ENCODE measurements at regions not wholly inside any gene's neighbourhood (a gene's known extent, or its start where the extent isn't known, plus 50 kb on each side); places are given as distances from the start of the nearest gene placed in this dataset.

- Histone ChIP-seq H3K9me3 (no peaks in the 10 kb centered on the region), H3K4me3 (no peak overlapping the region), H3K27me3 (peaks cover 0 to 34% (median 0%) of the 10 kb centered on the region in 3 donors), H3K4me1 (no peaks in the 10 kb centered on the region), H3K27ac (no peak overlapping the region), H3K36me3 (no peaks in the 10 kb centered on the region)
- TF ChIP-seq EP300 (IDR thresholded peaks at IDR 0.05) = no peak
- no peak for TF ChIP-seq POLR2AphosphoS5 (IDR thresholded peaks at IDR 0.05)
- no peak for TF ChIP-seq CTCF (IDR thresholded peaks at IDR 0.05)
- TF ChIP-seq POLR2A (IDR thresholded peaks at IDR 0.05) = no peak
- WGBS, 5 donors = 28 to 51% (median 43%) methylated on average over 1 of the region's 1 CpG
- no peak for DNase-seq
- intact Hi-C loops (cut with DNase I; ENCODE audit: low total_unique reads) = no loop called here
Measured at GRCh38 chr20:51210084-51210483, 187.2 kb upstream of the KCNG1 start.

- Histone ChIP-seq H3K9me3 (no peaks in the 10 kb centered on the region), H3K4me3 (no peak overlapping the region), H3K4me1 (no peaks in the 10 kb centered on the region), H3K36me3 (no peaks in the 10 kb centered on the region), H3K27me3 (peaks cover 0 to 18% (median 0%) of the 10 kb centered on the region in 3 donors), H3K27ac (no peak overlapping the region)
- no peak for TF ChIP-seq POLR2AphosphoS5 (IDR thresholded peaks at IDR 0.05)
- TF ChIP-seq EP300 (IDR thresholded peaks at IDR 0.05) = no peak
- TF ChIP-seq CTCF (IDR thresholded peaks at IDR 0.05) = no peak
- TF ChIP-seq POLR2A (IDR thresholded peaks at IDR 0.05) = no peak
- intact Hi-C loops (cut with DNase I; ENCODE audit: low total_unique reads) = no loop called here
- DNase-seq = no peak
- 39 to 62% (median 59%) methylated on average over 3 of the region's 3 CpGs for WGBS, 5 donors
Measured at GRCh38 chr20:51208162-51208561, 185.3 kb upstream of the KCNG1 start.

- intact Hi-C loops (cut with DNase I; ENCODE audit: low total_unique reads) = no loop called here
- Histone ChIP-seq H3K27me3 (peaks cover 0 to 12% (median 0%) of the 10 kb centered on the region in 3 donors), H3K9me3 (no peaks in the 10 kb centered on the region), H3K36me3 (no peaks in the 10 kb centered on the region), H3K4me3 (no peak overlapping the region), H3K4me1 (no peaks in the 10 kb centered on the region), H3K27ac (no peak overlapping the region)
- TF ChIP-seq EP300 (IDR thresholded peaks at IDR 0.05) (no peak), CTCF (IDR thresholded peaks at IDR 0.05) (no peak), POLR2A (IDR thresholded peaks at IDR 0.05) (no peak), POLR2AphosphoS5 (IDR thresholded peaks at IDR 0.05) (no peak)
- WGBS, 5 donors = 79 to 87% (median 81%) methylated on average over 5 of the region's 5 CpGs
- DNase-seq = no peak
Measured at GRCh38 chr20:51206032-51206662, 183.2 kb upstream of the KCNG1 start.

GRCh38 chr20:51204794-51205193, 181.9 kb upstream of the KCNG1 start:
- DNase-seq = no peak
- TF ChIP-seq EP300 (IDR thresholded peaks at IDR 0.05) (no peak), CTCF (IDR thresholded peaks at IDR 0.05) (no peak), POLR2AphosphoS5 (IDR thresholded peaks at IDR 0.05) (no peak), POLR2A (IDR thresholded peaks at IDR 0.05) (no peak)
- H3K4me3 ChIP-seq = no peak overlapping the region
- intact Hi-C loops (cut with DNase I; ENCODE audit: low total_unique reads) = no loop called here
- peaks cover 0 to 12% (median 0%) of the 10 kb centered on the region in 3 donors for H3K27me3 ChIP-seq
- WGBS, 5 donors = 28 to 60% (median 39%) methylated on average over 1 of the region's 1 CpG
- no peak overlapping the region for H3K27ac ChIP-seq
- H3K9me3 ChIP-seq = no peaks in the 10 kb centered on the region
- no peaks in the 10 kb centered on the region for H3K36me3 ChIP-seq
- H3K4me1 ChIP-seq = no peaks in the 10 kb centered on the region

Measured in stomach (tissue), 8 donors.